Kidney (tissue), 13 donors: ENCODE measurements at regions not wholly inside any gene's neighbourhood (a gene's known extent, or its start where the extent isn't known, plus 50 kb on each side); places are given as distances from the start of the nearest gene placed in this dataset.

Experiments used
- DNase-seq, 5 donors: peaks; one replicate each; pipeline ENCODE4 v3.0.0-alpha.2; 2013 to 2020
- FAIRE-seq: peaks from 2 replicates; lab custom pipeline; 2012; peaks lifted over from hg19 to GRCh38; lab: Jason Lieb, UNC
- H3K27ac ChIP-seq, 2 donors: one replicate each; pipeline ENCODE4 v1.7.0; 2013; ENCODE audit warnings: low read depth in 2 of 2, low read length in 2 of 2, inconsistent platforms in 1 of 2
- H3K27me3 ChIP-seq: one replicate; pipeline ENCODE4 v1.7.1; 2013; ENCODE audit warnings: low read length, inconsistent platforms; ENCODE audit not compliant: control insufficient read depth, insufficient read depth
- H3K36me3 ChIP-seq, 3 donors: one replicate each; pipeline versions ENCODE4 v1.7.0 to v1.7.1; 2013; ENCODE audit warnings: low read length in 3 of 3, control low read depth in 1 of 3, inconsistent platforms in 1 of 3; ENCODE audit not compliant: insufficient read depth in 3 of 3, control insufficient read depth in 2 of 3
- H3K4me1 ChIP-seq, 3 donors: one replicate each; pipeline versions ENCODE4 v1.7.0 to v1.7.1; 2013; ENCODE audit warnings: low read length in 3 of 3, inconsistent platforms in 1 of 3, low read depth in 1 of 3; ENCODE audit not compliant: control insufficient read depth in 2 of 3, insufficient read depth in 2 of 3
- H3K4me3 ChIP-seq, 3 donors: one replicate each; pipeline versions ENCODE4 v1.7.0 to v1.8.1; 2013; ENCODE audit warnings: low read length in 3 of 3, control low read depth in 1 of 3, inconsistent platforms in 1 of 3
- H3K9ac ChIP-seq, 3 donors: one replicate each; pipeline versions ENCODE4 v1.7.0 to v1.7.1; 2013; ENCODE audit warnings: low read length in 3 of 3, control low read depth in 1 of 3, inconsistent platforms in 1 of 3
- H3K9me3 ChIP-seq, 3 donors: one replicate each; pipeline versions ENCODE4 v1.7.0 to v1.7.1; 2013; ENCODE audit warnings: low read length in 3 of 3, control low read depth in 1 of 3, inconsistent platforms in 1 of 3; ENCODE audit not compliant: control insufficient read depth in 2 of 3, insufficient read depth in 1 of 3
- intact Hi-C: fragments of 100-400 bp; cut with DNase I; formaldehyde crosslinking; loops from one replicate; pipeline ENCODE4 v1.11.1; 2022
- TF ChIP-seq, protein P1 (sequence below): IDR thresholded peaks from 3 replicates; pipeline ENCODE4 v1.5.1; 2012; ENCODE audit warnings: mild to moderate bottlenecking, moderate library complexity, borderline replicate concordance; ENCODE audit not compliant: insufficient read depth; ENCODE audit errors: extremely low read depth
- donor health status: control.
- donor health status: control.
- donor health status: control.
- donor health status: control.
- donor health status: control.
- donor health status: DM: yes; HTN: yes; CAD: no.
- donor health status: Normal renal cell carcinoma (clear cell type).

DNA sequence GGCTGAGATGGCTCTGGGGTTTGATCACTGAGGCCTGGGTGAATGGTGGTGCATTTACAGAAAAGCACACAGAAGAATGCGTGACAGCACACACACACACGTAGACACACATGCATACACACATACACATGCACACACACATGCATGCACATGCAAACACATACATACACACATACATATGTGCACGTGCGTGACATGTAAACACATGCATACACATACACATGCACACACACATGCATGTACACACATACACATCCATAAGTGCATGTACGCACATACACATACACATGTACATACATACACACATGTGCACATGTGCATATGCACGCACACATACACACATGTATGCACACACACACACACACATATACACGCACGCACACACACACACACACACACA, 108.4 kb downstream of the AIPL1 start:
- no peaks in the 10 kb centered on the region for H3K27me3 ChIP-seq
- peaks cover 0 to 2% (median 0%) of the 10 kb centered on the region in 3 donors for H3K4me1 ChIP-seq
- no peaks in the 10 kb centered on the region for H3K9me3 ChIP-seq
- H3K36me3 ChIP-seq: no peaks in the 10 kb centered on the region
- DNase-seq (no peak), FAIRE-seq (no peak)
- H3K9ac ChIP-seq: no peak overlapping the region
- H3K4me3 ChIP-seq: peak overlapping the region in 1 of 3 donors; percentile 18
- intact Hi-C loops: no loop called here
- H3K27ac ChIP-seq: no peak overlapping the region
- TF ChIP-seq, protein P1, sequence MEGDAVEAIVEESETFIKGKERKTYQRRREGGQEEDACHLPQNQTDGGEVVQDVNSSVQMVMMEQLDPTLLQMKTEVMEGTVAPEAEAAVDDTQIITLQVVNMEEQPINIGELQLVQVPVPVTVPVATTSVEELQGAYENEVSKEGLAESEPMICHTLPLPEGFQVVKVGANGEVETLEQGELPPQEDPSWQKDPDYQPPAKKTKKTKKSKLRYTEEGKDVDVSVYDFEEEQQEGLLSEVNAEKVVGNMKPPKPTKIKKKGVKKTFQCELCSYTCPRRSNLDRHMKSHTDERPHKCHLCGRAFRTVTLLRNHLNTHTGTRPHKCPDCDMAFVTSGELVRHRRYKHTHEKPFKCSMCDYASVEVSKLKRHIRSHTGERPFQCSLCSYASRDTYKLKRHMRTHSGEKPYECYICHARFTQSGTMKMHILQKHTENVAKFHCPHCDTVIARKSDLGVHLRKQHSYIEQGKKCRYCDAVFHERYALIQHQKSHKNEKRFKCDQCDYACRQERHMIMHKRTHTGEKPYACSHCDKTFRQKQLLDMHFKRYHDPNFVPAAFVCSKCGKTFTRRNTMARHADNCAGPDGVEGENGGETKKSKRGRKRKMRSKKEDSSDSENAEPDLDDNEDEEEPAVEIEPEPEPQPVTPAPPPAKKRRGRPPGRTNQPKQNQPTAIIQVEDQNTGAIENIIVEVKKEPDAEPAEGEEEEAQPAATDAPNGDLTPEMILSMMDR: no peak

DNA sequence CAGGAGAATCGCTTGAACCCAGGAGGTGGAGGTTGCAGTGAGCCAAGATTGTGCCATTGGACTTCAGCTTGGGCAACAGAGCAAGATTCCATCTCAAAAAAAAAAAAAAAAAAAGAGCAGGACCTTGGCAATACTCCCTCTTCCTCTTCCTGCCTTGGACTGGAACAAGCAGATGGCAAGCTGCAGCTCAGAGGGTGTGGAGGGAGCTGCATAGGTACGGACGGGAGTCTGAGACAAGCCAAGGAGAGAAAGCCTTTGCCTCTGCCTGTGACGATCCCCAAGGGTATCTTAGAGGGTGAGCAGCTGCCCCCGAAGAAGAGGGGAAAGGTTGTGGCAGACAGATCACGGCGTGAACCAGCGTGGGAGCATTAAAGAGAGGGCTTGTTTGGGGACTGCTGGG, 109.2 kb downstream of the AIPL1 start:
- intact Hi-C loops: no loop called here
- FAIRE-seq: no peak
- TF ChIP-seq, protein P1: no peak
- peaks cover 0 to 2% (median 0%) of the 10 kb centered on the region in 3 donors for H3K4me1 ChIP-seq
- no peak overlapping the region for H3K9ac ChIP-seq
- no peak overlapping the region for H3K4me3 ChIP-seq
- no peak overlapping the region for H3K27ac ChIP-seq
- DNase-seq: no peak
- no peaks in the 10 kb centered on the region for H3K27me3 ChIP-seq
- H3K9me3 ChIP-seq: no peaks in the 10 kb centered on the region
- no peaks in the 10 kb centered on the region for H3K36me3 ChIP-seq

DNA sequence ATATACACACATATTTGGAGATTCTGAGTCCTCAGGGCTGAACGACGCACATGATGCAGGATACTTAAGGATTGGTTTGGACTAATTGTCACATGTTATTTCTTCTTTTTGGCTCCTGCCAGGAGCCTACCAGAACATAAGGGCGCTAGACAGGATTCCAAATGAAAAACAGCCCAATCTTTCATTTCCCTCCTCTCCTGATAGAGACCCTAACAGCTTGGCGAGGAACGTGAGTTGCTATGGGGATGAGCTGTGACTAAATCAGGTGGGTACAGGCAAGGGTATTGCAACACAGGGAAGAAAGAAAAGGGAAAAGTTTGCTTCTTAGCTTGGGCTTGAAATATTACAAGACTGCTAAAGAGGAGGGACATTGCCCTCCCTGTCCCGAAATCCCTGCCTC, 109.9 kb downstream of the AIPL1 start:
- no peaks in the 10 kb centered on the region for H3K9me3 ChIP-seq
- H3K9ac ChIP-seq: no peak overlapping the region
- DNase-seq: no peak
- H3K27ac ChIP-seq: no peak overlapping the region
- H3K27me3 ChIP-seq: no peaks in the 10 kb centered on the region
- intact Hi-C loops: no loop called here
- H3K36me3 ChIP-seq: no peaks in the 10 kb centered on the region
- H3K4me3 ChIP-seq: no peak overlapping the region
- peaks cover 0 to 2% (median 0%) of the 10 kb centered on the region in 3 donors for H3K4me1 ChIP-seq
- TF ChIP-seq, protein P1: no peak
- no peak for FAIRE-seq
